HepG2 (cell line): ENCODE measurements at regions not wholly inside any gene's neighbourhood (a gene's known extent, or its start where the extent isn't known, plus 50 kb on each side); places are given as distances from the start of the nearest gene placed in this dataset.

Source experiments
- ATAC-seq: fragments of 200-7000 bp; cut with Tn5 transposase; 3 replicates; pipeline ENCODE4 v1.9.1; 2020; ENCODE audit warnings: mild to moderate bottlenecking, moderate library complexity
- BruUV-seq: library from RNA; stranded (reverse); fragments of 400-500 nt; replicated peaks from 2 replicates; lab custom pipeline; 2021; lab: Mats Ljungman, UMichigan
- CTCF ChIA-PET: fragments of 300-600 bp; formaldehyde crosslinking; extraction: SDS; loops from one replicate; lab custom pipeline; 2021; ENCODE audit warnings: low total read pairs, inconsistent platforms, low intra/inter-chr PET ratio; lab: Yijun Ruan, JAX
- POLR2A ChIA-PET: fragments of 350-600 bp; sonication (Branson Sonifier 250); formaldehyde crosslinking; loops from one replicate; lab custom pipeline; 2020; ENCODE audit warnings: antibody characterized with exemption, inconsistent platforms; lab: Yijun Ruan, JAX
- DNase-seq: peaks from one replicate; pipeline ENCODE4 v3.0.0-alpha.2; 2015; ENCODE audit warnings: low spot score
- FAIRE-seq: peaks from 3 replicates; lab custom pipeline; 2011; peaks lifted over from hg19 to GRCh38; lab: Jason Lieb, UNC
- H2AFZ ChIP-seq: one replicate; pipeline ENCODE4 v1.6.1; 2011; ENCODE audit warnings: low read length, inconsistent platforms
- H3K27ac ChIP-seq: fragments of 300-600 bp; 3 replicates; pipeline ENCODE4 v1.8.0; 2011; ENCODE audit warnings: mixed run types, mild to moderate bottlenecking, mixed read lengths, low read length, inconsistent platforms; ENCODE audit not compliant: insufficient read depth; ENCODE audit errors: extremely low read length
- H3K27me3 ChIP-seq, 2 experiments: fragments of 200-600 bp in 1 of 2; 2 replicates in 1 of 2; 3 replicates in 1 of 2; pipeline versions ENCODE4 v1.6.0 to v1.8.0; 2011; ENCODE audit warnings: low read length in 2 of 2, mild to moderate bottlenecking in 2 of 2, moderate library complexity in 2 of 2, inconsistent platforms in 1 of 2; ENCODE audit not compliant: insufficient read depth in 2 of 2, control insufficient read depth in 1 of 2
- H3K36me3 ChIP-seq, 2 experiments: fragments of 200-600 bp in 1 of 2; replicated peaks in 1 of 2; 2 replicates in 1 of 2; 3 replicates in 1 of 2; pipeline versions ENCODE4 v1.5.1 to v1.8.0; 2011; ENCODE audit warnings: low read length in 2 of 2, inconsistent platforms in 1 of 2; ENCODE audit not compliant: insufficient read depth in 2 of 2, control insufficient read depth in 1 of 2
- H3K4me1 ChIP-seq: 2 replicates; pipeline ENCODE4 v1.5.1; 2012; ENCODE audit warnings: low read length, inconsistent platforms; ENCODE audit not compliant: insufficient read depth
- H3K4me2 ChIP-seq: 2 replicates; pipeline ENCODE4 v1.6.0; 2011; ENCODE audit warnings: low read depth, low read length, inconsistent platforms
- H3K4me3 ChIP-seq, 3 experiments: fragments of 200-600 bp in 1 of 3; sonication (generic), shearing (Covaris generic) in 1 of 3; replicated peaks in 1 of 3; 2 replicates each; pipeline ENCODE4 v1.5.1; 2011 to 2016; ENCODE audit warnings: low read length in 3 of 3, inconsistent platforms in 2 of 3, low read depth in 2 of 3, mild to moderate bottlenecking in 2 of 3, control low read depth in 1 of 3, mixed read lengths in 1 of 3; ENCODE audit not compliant: insufficient read depth in 1 of 3
- H3K79me2 ChIP-seq: one replicate; pipeline ENCODE4 v1.6.1; 2011; ENCODE audit warnings: low read length, inconsistent platforms; ENCODE audit not compliant: insufficient read depth
- H3K9ac ChIP-seq: 2 replicates; pipeline ENCODE4 v1.6.0; 2011; ENCODE audit warnings: mild to moderate bottlenecking, low read depth, low read length, inconsistent platforms; ENCODE audit not compliant: insufficient read depth
- H3K9me3 ChIP-seq: 2 replicates; pipeline ENCODE4 v1.5.1; 2012; ENCODE audit warnings: mild to moderate bottlenecking, low read length
- H4K20me1 ChIP-seq: 2 replicates; pipeline ENCODE4 v1.6.0; 2011; ENCODE audit warnings: inconsistent platforms, mild to moderate bottlenecking, low read length, moderate library complexity; ENCODE audit not compliant: insufficient read depth
- BRF2 ChIP-seq: sonication (generic); formaldehyde crosslinking; IDR thresholded peaks from 2 replicates; pipeline ENCODE4 v1.8.1; 2022; ENCODE audit warnings: mild to moderate bottlenecking, missing genetic modification reagents
- FOXP4 ChIP-seq: sonication (generic); formaldehyde crosslinking; IDR thresholded peaks from 2 replicates; pipeline ENCODE4 v1.4.0; 2020; ENCODE audit warnings: missing genetic modification reagents
- HMG20B ChIP-seq: conservative IDR thresholded peaks from 2 replicates; pipeline ENCODE4 v1.6.1; 2016; ENCODE audit warnings: missing genetic modification reagents, missing compliant biosample characterization
- REST ChIP-seq, 2 experiments: IDR thresholded peaks; 2 replicates each; pipeline ENCODE4 v1.6.1; 2011 to 2012; ENCODE audit warnings: low read length in 2 of 2, borderline replicate concordance in 1 of 2, low read depth in 1 of 2, mild to moderate bottlenecking in 1 of 2, moderate library complexity in 1 of 2
- SALL1 ChIP-seq: sonication (generic); formaldehyde crosslinking; IDR thresholded peaks from 2 replicates; pipeline ENCODE4 v1.8.0; 2022; ENCODE audit warnings: mild to moderate bottlenecking, missing genetic modification reagents
- SAP130 ChIP-seq: IDR thresholded peaks from 2 replicates; pipeline ENCODE4 v1.6.1; 2016; ENCODE audit warnings: low read depth
- TOPORS ChIP-seq: sonication (generic); formaldehyde crosslinking; IDR thresholded peaks from 2 replicates; pipeline ENCODE4 v1.8.0; 2023; ENCODE audit warnings: mild to moderate bottlenecking, missing genetic modification reagents
- ZBTB34 ChIP-seq: sonication (generic); formaldehyde crosslinking; IDR thresholded peaks from 2 replicates; pipeline ENCODE4 v1.8.0; 2022; ENCODE audit warnings: mild to moderate bottlenecking, missing genetic modification reagents
- ZFX ChIP-seq: sonication (generic); formaldehyde crosslinking; IDR thresholded peaks from 2 replicates; pipeline ENCODE4 v1.4.0; 2020; ENCODE audit warnings: mild to moderate bottlenecking, low read depth, missing genetic modification reagents, moderate library complexity
- ZMYM4 ChIP-seq: sonication (generic); formaldehyde crosslinking; IDR thresholded peaks from 2 replicates; pipeline ENCODE4 v1.8.1; 2023; ENCODE audit warnings: mild to moderate bottlenecking, missing genetic modification reagents
- ZNF614 ChIP-seq: IDR thresholded peaks from 2 replicates; pipeline ENCODE4 v1.6.1; 2018; ENCODE audit warnings: missing biosample characterization, missing genetic modification reagents, inconsistent platforms, borderline replicate concordance
- ZNF687 ChIP-seq: sonication (generic); formaldehyde crosslinking; IDR thresholded peaks from 2 replicates; pipeline ENCODE4 v1.5.1; 2020; ENCODE audit warnings: mild to moderate bottlenecking, missing genetic modification reagents, moderate library complexity
- whole genome bisulfite sequencing: methylation state at CpG from one replicate; pipeline ENCODE4 v1.1.6; 2017; ENCODE audit warnings: low lambda C conversion rate; 5-methylcytosine and 5-hydroxymethylcytosine counted together
- in situ Hi-C: cut with HindIII; loops from 2 replicates; pipeline ENCODE4 v1.10.0; 2017; ENCODE audit warnings: low pct_unique_long_range_greater_than_20kb; ENCODE audit not compliant: extremely low pct_ligation_motif_present
- intact Hi-C: fragments of 100-400 bp; cut with micrococcal nuclease; formaldehyde crosslinking; loops from one replicate; pipeline ENCODE4 v1.10.0; 2022; ENCODE audit not compliant: unreplicated experiment

- CTCF ChIA-PET: no interaction called here
- in situ Hi-C loops (no loop called here), intact Hi-C loops (no loop called here)
- no peaks in the 10 kb centered on the region for H3K9me3 ChIP-seq
- no peak overlapping the region for H3K27ac ChIP-seq
- peak overlapping the region; percentile 21 for H3K4me2 ChIP-seq
- H3K79me2 ChIP-seq: no peaks in the 10 kb centered on the region
- no peaks in the 10 kb centered on the region for H3K27me3 ChIP-seq
- H4K20me1 ChIP-seq: no peaks in the 10 kb centered on the region
- no TSS peak for BruUV-seq
- FAIRE-seq (no peak), ATAC-seq (peak; percentile 89), DNase-seq (peak; percentile 17)
- WGBS: 54% methylated on average over 3 of the region's 4 CpGs
- no peaks in the 10 kb centered on the region for H3K36me3 ChIP-seq
- H2AFZ ChIP-seq: peak overlapping the region; percentile 58
- H3K4me3 ChIP-seq: no peak overlapping the region
- H3K9ac ChIP-seq: no peak overlapping the region
- H3K4me1 ChIP-seq: peaks cover 66% of the 10 kb centered on the region
- POLR2A ChIA-PET: no interaction called here
- TF ChIP-seq BRF2 (CRISPR knock-in tag): no peak
- TF ChIP-seq SAP130 (CRISPR knock-in tag): no peak
- no peak for TF ChIP-seq ZNF614
- no peak for TF ChIP-seq ZBTB34 (CRISPR knock-in tag)
- no peak for TF ChIP-seq REST (IDR thresholded peaks at IDR 0.05; ENCODE audit: borderline replicate concordance in 1 of 2, low read depth in 1 of 2, low read length in 2 of 2)
- peak; percentile 46 for TF ChIP-seq ZNF687 (CRISPR knock-in tag)
- no peak for TF ChIP-seq TOPORS
- no peak for TF ChIP-seq ZMYM4 (CRISPR knock-in tag)
- TF ChIP-seq SALL1: 0 out of 2 replicates have a peak, but pooled peaks have one; percentile 11
- TF ChIP-seq ZFX (CRISPR knock-in tag): 0 out of 2 replicates have a peak, but pooled peaks have one; percentile 11
- TF ChIP-seq FOXP4 (CRISPR knock-in tag): no peak
- no peak for TF ChIP-seq HMG20B (CRISPR knock-in tag)
Measured at GRCh38 chr12:69042970-69043369, 110.0 kb upstream of the CPM start.
